Activated CD8-positive, alpha-beta memory T cell treated with anti-CD3 and anti-CD28 coated beads for 36 hours (primary cell): ENCODE measurements at regions not wholly inside any gene's neighbourhood (a gene's known extent, or its start where the extent isn't known, plus 50 kb on each side); places are given as distances from the start of the nearest gene placed in this dataset.

Source experiments
- CTCF ChIA-PET: fragments of 350-600 bp; sonication (Branson Sonifier 250); formaldehyde crosslinking; loops from one replicate; lab custom pipeline; 2021; ENCODE audit warnings: antibody characterized with exemption; lab: Charles Lee
- POLR2A ChIA-PET: fragments of 350-600 bp; sonication (Branson Sonifier 250); formaldehyde crosslinking; loops from one replicate; lab custom pipeline; 2021; ENCODE audit warnings: antibody characterized with exemption; lab: Charles Lee

DNA sequence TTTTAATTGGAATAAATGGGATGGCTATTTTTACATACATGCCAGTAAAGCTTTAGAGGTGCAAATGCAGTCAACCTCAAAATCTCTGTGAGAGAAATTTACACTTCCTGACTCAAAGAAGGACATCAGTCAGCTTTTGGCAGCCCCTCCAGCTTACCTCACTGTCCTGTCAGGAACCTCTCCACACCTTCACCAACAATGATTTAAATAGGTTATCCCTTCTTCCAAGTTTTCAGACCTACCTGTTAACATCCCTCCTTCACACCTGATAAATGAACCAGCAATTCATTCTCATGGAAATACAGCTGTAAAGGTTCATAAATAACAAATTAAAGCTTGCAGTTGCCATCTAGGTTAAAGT is 286.1 kb downstream of the SHOX2 start:
- ChIA-PET POLR2A (no interaction called here), CTCF (no interaction called here)

DNA sequence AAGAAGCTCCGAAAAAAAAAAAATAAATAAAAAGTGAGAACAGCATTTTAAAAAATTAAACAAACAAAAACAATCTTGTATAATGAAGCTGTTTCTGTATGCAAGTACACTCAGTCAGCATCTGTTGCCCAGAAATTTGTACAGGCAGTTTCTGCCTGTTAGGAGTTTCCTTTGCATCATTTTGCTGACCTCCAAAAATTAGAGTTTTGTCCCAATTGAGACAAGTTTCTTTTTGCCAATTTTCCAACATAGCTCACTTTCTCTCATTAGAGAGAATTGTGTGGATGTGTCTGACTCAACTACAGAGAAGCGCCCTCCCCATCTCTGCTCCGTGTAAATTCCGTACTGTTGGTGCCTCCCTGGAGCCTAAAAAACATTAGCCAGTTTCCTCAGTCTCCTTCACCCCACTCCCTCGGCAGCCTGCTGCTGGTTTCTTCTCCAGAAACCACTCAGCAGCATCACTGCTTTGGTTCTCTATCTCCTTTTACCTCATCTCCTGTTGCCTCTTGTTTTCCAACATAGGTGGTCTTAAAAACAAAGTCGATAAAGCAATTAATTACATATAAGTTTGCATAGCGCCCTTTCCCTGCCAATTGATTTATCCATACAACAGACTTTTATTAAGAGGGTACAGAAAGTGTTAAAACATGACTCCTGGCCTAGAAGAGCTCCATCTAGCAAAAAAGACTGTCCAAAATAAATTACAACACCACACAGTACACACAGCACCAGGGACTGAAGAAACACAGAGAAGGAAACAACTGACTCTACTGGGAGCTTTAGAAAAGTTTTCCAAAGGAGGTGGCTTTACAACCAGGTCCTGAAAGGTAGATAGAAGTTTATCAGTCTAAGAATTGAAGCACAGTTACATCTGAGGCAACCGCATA is 286.7 kb downstream of the SHOX2 start:
- CTCF ChIA-PET: no interaction called here

DNA sequence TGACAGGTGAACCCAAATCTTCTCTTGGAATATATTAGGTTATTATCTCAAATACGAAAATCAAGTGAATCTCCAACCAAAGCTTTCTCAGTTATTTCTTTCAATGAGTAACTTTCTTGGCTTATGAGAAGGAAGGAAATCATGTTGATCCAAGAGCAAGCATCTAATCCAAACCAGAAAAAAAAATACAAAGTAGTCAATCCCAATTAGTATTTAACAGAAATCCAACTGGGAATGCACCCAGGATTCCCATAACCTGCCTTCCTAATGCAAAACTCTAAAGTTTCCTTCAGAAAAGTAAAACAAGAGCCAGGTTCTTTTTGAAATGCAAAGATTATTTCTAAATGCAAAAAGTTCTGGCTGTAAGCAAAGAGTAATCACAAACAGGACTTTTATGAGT is 289.3 kb downstream of the SHOX2 start:
- CTCF ChIA-PET: no interaction called here
- POLR2A ChIA-PET: no interaction called here

More for the DNA sequence above, 286.7 kb downstream of the SHOX2 start:
- POLR2A ChIA-PET: no interaction called here

GRCh38 chr3:157816296-157816695 is 289.9 kb downstream of the SHOX2 start:
- POLR2A ChIA-PET: no interaction called here
- CTCF ChIA-PET: no interaction called here

- ChIA-PET CTCF (no interaction called here), POLR2A (no interaction called here)
Observed at GRCh38 chr3:157815739-157816138, 290.5 kb downstream of the SHOX2 start.

GRCh38 chr3:157810924-157811718 is 295.1 kb downstream of the SHOX2 start:
- POLR2A ChIA-PET: no interaction called here
- CTCF ChIA-PET: no interaction called here

- POLR2A ChIA-PET: no interaction called here
- CTCF ChIA-PET: no interaction called here
Observed at GRCh38 chr3:157807280-157807679, 298.9 kb downstream of the SHOX2 start.

DNA sequence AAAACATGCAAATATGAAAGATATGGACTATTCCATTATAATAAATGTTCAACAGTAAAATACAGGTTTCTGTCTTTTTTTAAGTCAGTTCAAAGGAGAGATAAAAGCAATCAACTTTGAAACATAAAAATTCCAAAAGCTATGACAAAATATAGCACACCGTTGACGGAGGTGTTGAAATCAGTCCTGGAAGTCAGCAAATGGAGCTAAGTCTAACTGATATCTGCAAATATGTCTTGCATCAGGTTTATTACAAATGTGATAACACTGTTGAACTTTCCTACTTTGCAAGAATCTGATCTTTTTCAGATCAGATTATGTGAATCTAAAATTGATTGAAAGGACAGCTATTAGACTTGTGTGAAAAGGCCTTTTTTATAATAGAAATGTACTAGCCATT is 300.7 kb downstream of the SHOX2 start:
- ChIA-PET POLR2A (no interaction called here), CTCF (no interaction called here)

GRCh38 chr3:157794771-157795170 is 291.6 kb upstream of the VEPH1 start:
- CTCF ChIA-PET: no interaction called here
- POLR2A ChIA-PET: no interaction called here

DNA sequence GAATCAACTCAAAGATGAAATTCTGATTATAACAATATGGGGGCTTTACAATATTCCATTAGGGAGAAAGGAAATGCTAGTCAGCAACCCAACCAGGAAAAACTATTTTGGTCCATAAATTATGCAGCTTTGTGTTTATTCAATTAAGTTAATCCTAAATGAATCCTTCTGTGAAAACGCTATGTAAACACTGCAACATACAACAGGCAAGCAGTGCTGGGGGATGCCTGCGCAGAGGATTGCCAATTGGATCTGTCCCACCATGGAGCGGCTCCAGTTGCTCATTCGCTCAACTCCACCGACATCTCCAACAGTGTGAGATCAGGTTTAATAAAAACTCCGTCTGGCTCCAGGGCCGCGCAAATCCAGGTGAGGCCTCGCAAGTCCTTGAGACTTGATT is 290.5 kb upstream of the VEPH1 start:
- ChIA-PET CTCF (no interaction called here), POLR2A (no interaction called here)

GRCh38 chr3:157789162-157789561 is 285.9 kb upstream of the VEPH1 start:
- POLR2A ChIA-PET: no interaction called here

GRCh38 chr3:157786618-157787017 is 283.4 kb upstream of the VEPH1 start:
- CTCF ChIA-PET: no interaction called here
- POLR2A ChIA-PET: no interaction called here

More at GRCh38 chr3:157789162-157789561, 285.9 kb upstream of the VEPH1 start:
- CTCF ChIA-PET: no interaction called here

GRCh38 chr3:157786211-157786610 is 283.0 kb upstream of the VEPH1 start:
- ChIA-PET POLR2A (no interaction called here), CTCF (no interaction called here)

- POLR2A ChIA-PET: no interaction called here
- CTCF ChIA-PET: no interaction called here
Observed at GRCh38 chr3:157785102-157785826, 282.0 kb upstream of the VEPH1 start.

DNA sequence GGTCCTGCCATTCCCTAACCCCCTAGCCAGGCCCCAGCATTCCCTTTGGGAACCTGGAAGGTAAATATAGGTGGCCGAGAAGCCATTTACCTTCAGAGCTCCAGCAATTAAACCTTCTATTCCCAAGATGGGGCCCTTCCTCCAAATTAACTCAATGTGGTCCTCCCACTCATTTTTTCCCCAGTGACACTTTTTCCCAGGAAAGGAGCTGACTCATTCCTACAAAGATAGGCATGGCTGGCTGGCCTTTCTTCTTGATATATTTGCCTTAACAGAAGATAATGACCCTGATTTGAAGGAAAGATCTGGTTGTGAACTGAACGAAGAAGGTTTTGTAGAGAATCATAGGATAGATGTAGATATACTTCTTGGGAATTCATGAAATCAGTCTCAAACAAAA is 279.0 kb upstream of the VEPH1 start:
- POLR2A ChIA-PET: no interaction called here
- CTCF ChIA-PET: no interaction called here

- CTCF ChIA-PET: no interaction called here
- POLR2A ChIA-PET: no interaction called here
Observed at GRCh38 chr3:157776861-157777260, 273.6 kb upstream of the VEPH1 start.

DNA sequence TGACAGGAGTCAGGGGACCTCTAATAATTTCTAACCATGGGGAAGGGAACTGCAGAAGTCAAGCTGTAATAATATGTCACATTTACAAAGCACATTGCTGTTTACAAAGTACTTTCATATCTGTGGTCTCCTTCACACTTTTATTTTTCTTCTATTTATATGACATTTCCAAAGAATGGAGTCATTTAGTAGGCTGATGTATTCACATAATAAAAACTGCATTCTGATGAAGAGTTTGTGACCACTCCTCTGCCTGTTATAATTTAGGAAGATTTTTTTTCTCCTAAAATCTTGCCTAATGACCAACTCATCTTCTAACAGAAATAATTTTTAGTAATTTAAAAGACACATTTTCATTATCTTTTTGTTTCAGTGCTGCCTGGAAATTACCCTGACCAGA is 272.2 kb upstream of the VEPH1 start:
- ChIA-PET CTCF (no interaction called here), POLR2A (no interaction called here)

GRCh38 chr3:157769378-157769777 is 266.2 kb upstream of the VEPH1 start:
- POLR2A ChIA-PET: no interaction called here
- CTCF ChIA-PET: no interaction called here

DNA sequence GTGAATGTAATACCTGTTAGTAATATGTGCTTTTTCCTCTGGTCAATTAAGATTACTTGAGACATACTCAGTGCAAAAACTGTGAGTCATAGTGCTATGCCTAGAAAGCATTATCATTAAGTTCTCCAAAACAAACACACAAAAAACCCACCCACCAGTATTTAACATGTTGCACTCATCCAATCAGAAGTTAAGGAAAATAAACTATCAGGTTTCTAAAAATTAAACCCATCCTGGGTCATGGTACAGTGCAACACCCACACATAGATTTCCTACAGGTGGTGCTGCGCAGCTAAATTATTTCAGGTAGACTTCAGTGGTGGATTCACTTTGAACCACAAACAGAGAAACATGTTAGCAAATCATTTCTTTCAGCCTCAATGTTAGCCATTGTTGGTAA is 264.4 kb upstream of the VEPH1 start:
- CTCF ChIA-PET: no interaction called here
- POLR2A ChIA-PET: no interaction called here

- ChIA-PET POLR2A (no interaction called here), CTCF (no interaction called here)
Observed at GRCh38 chr3:157763644-157764043, 260.4 kb upstream of the VEPH1 start.
